ENCODE measurements at regions not wholly inside any gene's neighbourhood (a gene's known extent, or its start where the extent isn't known, plus 50 kb on each side); places are given as distances from the start of the nearest gene placed in this dataset.

GRCh38 chr13:59250336-59251189, 913.2 kb downstream of the DIAPH3 start:
- TF ChIP-seq CTCF (IDR thresholded peaks at IDR 0.05), result no peak
- no peaks in the 10 kb centered on the region for H3K36me3 Mint-ChIP-seq (ENCODE audit: low read depth)
- no peak overlapping the region for H3K27ac Mint-ChIP-seq
- CTCF ChIA-PET, result no interaction called here
- no peak for ATAC-seq
- H3K4me3 Mint-ChIP-seq, result no peak overlapping the region
- POLR2A ChIA-PET, result no interaction called here
- intact Hi-C loops (cut with micrococcal nuclease), result no loop called here
- no peak for DNase-seq
- H3K27me3 Mint-ChIP-seq, result no peaks in the 10 kb centered on the region
- H3K9me3 Mint-ChIP-seq, result no peaks in the 10 kb centered on the region
- no peaks in the 10 kb centered on the region for H3K4me1 Mint-ChIP-seq (ENCODE audit: low read depth)

GRCh38 chr13:59259165-59260000, 904.3 kb downstream of the DIAPH3 start:
- Mint-ChIP-seq H3K27me3 (no peaks in the 10 kb centered on the region), H3K4me3 (no peak overlapping the region), H3K9me3 (no peaks in the 10 kb centered on the region), H3K36me3 (ENCODE audit: low read depth) (no peaks in the 10 kb centered on the region), H3K4me1 (ENCODE audit: low read depth) (no peaks in the 10 kb centered on the region), H3K27ac (no peak overlapping the region)
- intact Hi-C loops (cut with micrococcal nuclease), result no loop called here
- DNase-seq (no peak), ATAC-seq (no peak)
- POLR2A ChIA-PET, result no interaction called here
- CTCF ChIA-PET, result no interaction called here
- no peak for TF ChIP-seq CTCF (IDR thresholded peaks at IDR 0.05)

GRCh38 chr13:59261928-59262488, 901.7 kb downstream of the DIAPH3 start:
- no peaks in the 10 kb centered on the region for H3K9me3 Mint-ChIP-seq
- no peak for TF ChIP-seq CTCF (IDR thresholded peaks at IDR 0.05)
- DNase-seq (no peak), ATAC-seq (no peak)
- ChIA-PET CTCF (no interaction called here), POLR2A (no interaction called here)
- H3K36me3 Mint-ChIP-seq (ENCODE audit: low read depth), result no peaks in the 10 kb centered on the region
- no peaks in the 10 kb centered on the region for H3K4me1 Mint-ChIP-seq (ENCODE audit: low read depth)
- no peak overlapping the region for H3K4me3 Mint-ChIP-seq
- no peak overlapping the region for H3K27ac Mint-ChIP-seq
- intact Hi-C loops (cut with micrococcal nuclease), result no loop called here
- no peaks in the 10 kb centered on the region for H3K27me3 Mint-ChIP-seq

- no peak for TF ChIP-seq CTCF (IDR thresholded peaks at IDR 0.05)
- intact Hi-C loops (cut with micrococcal nuclease), result no loop called here
- H3K36me3 Mint-ChIP-seq (ENCODE audit: low read depth), result no peaks in the 10 kb centered on the region
- CTCF ChIA-PET, result no interaction called here
- H3K27ac Mint-ChIP-seq, result no peak overlapping the region
- DNase-seq, result no peak
- no peaks in the 10 kb centered on the region for H3K27me3 Mint-ChIP-seq
- ATAC-seq, result no peak
- no peak overlapping the region for H3K4me3 Mint-ChIP-seq
- H3K4me1 Mint-ChIP-seq (ENCODE audit: low read depth), result no peaks in the 10 kb centered on the region
- H3K9me3 Mint-ChIP-seq, result no peaks in the 10 kb centered on the region
- POLR2A ChIA-PET, result no interaction called here
These were observed 900.2 kb downstream of the DIAPH3 start for GRCh38 chr13:59263531-59263930.

Measured in activated CD8-positive, alpha-beta T cell treated with anti-CD3 and anti-CD28 coated beads for 36 hours (primary cell).